H9 (cell line): ENCODE measurements at regions not wholly inside any gene's neighbourhood (a gene's known extent, or its start where the extent isn't known, plus 50 kb on each side); places are given as distances from the start of the nearest gene placed in this dataset.

Source experiments
- DNase-seq: peaks from one replicate; pipeline ENCODE4 v3.0.0-alpha.2; 2017
- H2AFZ ChIP-seq: one replicate; pipeline ENCODE4 v1.6.1; 2013; ENCODE audit warnings: mild to moderate bottlenecking, low read length, control low read depth, moderate library complexity
- H2AK5ac ChIP-seq: 2 replicates; pipeline ENCODE4 v1.6.1; 2013; ENCODE audit warnings: low read length, control low read depth, mixed read lengths; ENCODE audit not compliant: insufficient read length
- H2BK120ac ChIP-seq: one replicate; pipeline ENCODE4 v1.6.1; 2013; ENCODE audit warnings: low read depth, mild to moderate bottlenecking, low read length, control low read depth, inconsistent platforms; ENCODE audit not compliant: poor library complexity, severe bottlenecking
- H2BK12ac ChIP-seq: 2 replicates; pipeline ENCODE4 v1.6.1; 2013; ENCODE audit warnings: low read length, control low read depth, mixed read lengths, low read depth; ENCODE audit not compliant: insufficient read length
- H2BK15ac ChIP-seq: 2 replicates; pipeline ENCODE4 v1.6.1; 2013; ENCODE audit warnings: low read depth, low read length, control low read depth
- H2BK20ac ChIP-seq: one replicate; pipeline ENCODE4 v1.6.1; 2013; ENCODE audit warnings: low read depth, mild to moderate bottlenecking, low read length, control low read depth, inconsistent platforms; ENCODE audit not compliant: poor library complexity, severe bottlenecking
- H2BK5ac ChIP-seq: 2 replicates; pipeline ENCODE4 v1.6.1; 2013; ENCODE audit warnings: low read length, control low read depth, mixed read lengths; ENCODE audit not compliant: insufficient read length
- H3K14ac ChIP-seq: 2 replicates; pipeline ENCODE4 v1.6.1; 2013; ENCODE audit warnings: low read length, control low read depth; ENCODE audit not compliant: insufficient read depth
- H3K18ac ChIP-seq: 2 replicates; pipeline ENCODE4 v1.6.1; 2013; ENCODE audit warnings: low read depth, mild to moderate bottlenecking, mixed read lengths, low read length, control low read depth; ENCODE audit not compliant: insufficient read length
- H3K23ac ChIP-seq: 2 replicates; pipeline ENCODE4 v1.6.1; 2013; ENCODE audit warnings: low read length, control low read depth, mixed read lengths, low read depth; ENCODE audit not compliant: insufficient read length
- H3K23me2 ChIP-seq: 2 replicates; pipeline ENCODE4 v1.6.1; 2013; ENCODE audit warnings: low read depth, mild to moderate bottlenecking, mixed read lengths, low read length, control low read depth; ENCODE audit not compliant: insufficient read length, poor library complexity, severe bottlenecking
- H3K27ac ChIP-seq: 2 replicates; pipeline ENCODE4 v1.5.1; 2013; ENCODE audit warnings: low read length, control low read depth, mixed read lengths, low read depth; ENCODE audit not compliant: insufficient read length
- H3K27me3 ChIP-seq: 2 replicates; pipeline ENCODE4 v1.6.1; 2013; ENCODE audit warnings: low read length, control low read depth, inconsistent platforms; ENCODE audit not compliant: insufficient read depth
- H3K4ac ChIP-seq: 2 replicates; pipeline ENCODE4 v1.6.1; 2013; ENCODE audit warnings: low read depth, mild to moderate bottlenecking, control low read depth, inconsistent platforms, low read length, moderate library complexity
- H3K4me1 ChIP-seq: 2 replicates; pipeline ENCODE4 v1.6.1; 2013; ENCODE audit warnings: low read length, control low read depth, inconsistent platforms; ENCODE audit not compliant: insufficient read depth
- H3K4me2 ChIP-seq: 2 replicates; pipeline ENCODE4 v1.6.1; 2013; ENCODE audit warnings: low read length, control low read depth, mixed read lengths; ENCODE audit not compliant: insufficient read length, insufficient read depth
- H3K56ac ChIP-seq: 2 replicates; pipeline ENCODE4 v1.6.1; 2013; ENCODE audit warnings: low read depth, mild to moderate bottlenecking, mixed read lengths, low read length, control low read depth; ENCODE audit not compliant: insufficient read length
- H3K79me1 ChIP-seq: 2 replicates; pipeline ENCODE4 v1.6.1; 2013; ENCODE audit warnings: low read depth, mild to moderate bottlenecking, moderate library complexity, low read length, control low read depth, inconsistent platforms; ENCODE audit not compliant: insufficient read depth, poor library complexity, severe bottlenecking
- H3K79me2 ChIP-seq: 2 replicates; pipeline ENCODE4 v1.6.1; 2013; ENCODE audit warnings: low read length, control low read depth, inconsistent platforms; ENCODE audit not compliant: insufficient read depth
- H3K9ac ChIP-seq: 2 replicates; pipeline ENCODE4 v1.6.1; 2013; ENCODE audit warnings: low read length, control low read depth, mixed read lengths; ENCODE audit not compliant: insufficient read length; ENCODE audit errors: extremely low read depth
- H3K9me3 ChIP-seq: one replicate; pipeline ENCODE4 v1.6.1; 2013; ENCODE audit warnings: low read depth, low read length, inconsistent platforms; ENCODE audit not compliant: control insufficient read depth
- H3T11ph ChIP-seq: one replicate; pipeline ENCODE4 v1.6.1; 2013; ENCODE audit warnings: mild to moderate bottlenecking, low read length, control low read depth, inconsistent platforms
- H4K20me1 ChIP-seq: one replicate; pipeline ENCODE4 v1.6.1; 2013; ENCODE audit not compliant: control insufficient read depth, insufficient read length, insufficient read depth
- H4K5ac ChIP-seq: 2 replicates; pipeline ENCODE4 v1.6.1; 2013; ENCODE audit warnings: low read depth, mild to moderate bottlenecking, mixed read lengths, low read length, control low read depth; ENCODE audit not compliant: insufficient read length
- H4K8ac ChIP-seq: replicated peaks from 2 replicates; pipeline ENCODE4 v1.6.1; 2013; ENCODE audit warnings: low read length, control low read depth, mixed read lengths, low read depth; ENCODE audit not compliant: insufficient read length
- H4K91ac ChIP-seq: 2 replicates; pipeline ENCODE4 v1.6.1; 2013; ENCODE audit warnings: low read depth, mild to moderate bottlenecking, moderate library complexity, mixed read lengths, low read length, control low read depth; ENCODE audit not compliant: insufficient read length
- H3K27ac Mint-ChIP-seq, 3 experiments: 2 replicates in 2 of 3; 3 replicates in 1 of 3; pipeline ENCODE4 v1.8.0; 2020 to 2021; ENCODE audit warnings: mixed read lengths in 3 of 3, mild to moderate bottlenecking in 1 of 3, moderate library complexity in 1 of 3
- H3K27me3 Mint-ChIP-seq: 2 replicates; pipeline ENCODE4 v1.8.0; 2021; ENCODE audit warnings: low read depth, mild to moderate bottlenecking, moderate library complexity, mixed read lengths
- H3K36me3 Mint-ChIP-seq, 3 experiments: 2 replicates in 2 of 3; 3 replicates in 1 of 3; pipeline ENCODE4 v1.8.0; 2020 to 2021; ENCODE audit warnings: low read depth in 3 of 3, mixed read lengths in 3 of 3; ENCODE audit not compliant: insufficient read depth in 1 of 3
- H3K4me1 Mint-ChIP-seq, 2 experiments: 2 replicates each; pipeline ENCODE4 v1.8.0; 2020; ENCODE audit warnings: mixed read lengths in 2 of 2
- H3K4me3 Mint-ChIP-seq, 2 experiments: 2 replicates in 1 of 2; 3 replicates in 1 of 2; pipeline ENCODE4 v1.8.0; 2020 to 2021; ENCODE audit warnings: mild to moderate bottlenecking in 2 of 2, mixed read lengths in 2 of 2, moderate library complexity in 1 of 2
- H3K9me3 Mint-ChIP-seq, 2 experiments: 2 replicates in 1 of 2; 3 replicates in 1 of 2; pipeline ENCODE4 v1.8.0; 2020; ENCODE audit warnings: mild to moderate bottlenecking in 2 of 2, mixed read lengths in 2 of 2, moderate library complexity in 1 of 2
- CTCF ChIP-seq: fragments of 200-600 bp; sonication (generic); conservative IDR thresholded peaks from 3 replicates; pipeline ENCODE4 v1.8.0; 2021; ENCODE audit warnings: antibody characterized with exemption, mild to moderate bottlenecking

- Histone ChIP-seq H3K79me1 (no peaks in the 10 kb centered on the region), H2BK15ac (no peak overlapping the region), H3K56ac (no peak overlapping the region), H3K4me2 (no peak overlapping the region), H2BK20ac (no peak overlapping the region), H3K27me3 (no peaks in the 10 kb centered on the region), H4K5ac (no peak overlapping the region), H3K27ac (no peak overlapping the region), H2AK5ac (no peak overlapping the region), H2BK120ac (no peak overlapping the region), H3K4me1 (no peaks in the 10 kb centered on the region), H2BK5ac (no peak overlapping the region), H2BK12ac (no peak overlapping the region), H3K23ac (no peak overlapping the region), H3K9me3 (no peaks in the 10 kb centered on the region), H4K20me1 (no peaks in the 10 kb centered on the region), H3K4ac (no peak overlapping the region), H3K9ac (no peak overlapping the region), H3K79me2 (no peaks in the 10 kb centered on the region), H3K14ac (no peak overlapping the region), H3T11ph (no peak overlapping the region), H3K23me2 (no peaks in the 10 kb centered on the region), H3K18ac (no peak overlapping the region), H2AFZ (no peak overlapping the region), H4K8ac (no peak overlapping the region), H4K91ac (no peak overlapping the region)
- no peak overlapping the region for H3K4me3 Mint-ChIP-seq
- no peak overlapping the region for H3K27ac Mint-ChIP-seq
- no peaks in the 10 kb centered on the region for H3K9me3 Mint-ChIP-seq
- no peak for TF ChIP-seq CTCF
- DNase-seq, result no peak
- H3K36me3 Mint-ChIP-seq, result no peaks in the 10 kb centered on the region
- no peaks in the 10 kb centered on the region for H3K27me3 Mint-ChIP-seq
- H3K4me1 Mint-ChIP-seq, result no peaks in the 10 kb centered on the region
Observed at GRCh38 chr4:162684998-162685397, 481.7 kb downstream of the NAF1 start.
